SH-SY5Y (cell line): ENCODE measurements at regions not wholly inside any gene's neighbourhood (a gene's known extent, or its start where the extent isn't known, plus 50 kb on each side); places are given as distances from the start of the nearest gene placed in this dataset.

Experiments
- GATA2 ChIP-seq: IDR thresholded peaks from 2 replicates; pipeline ENCODE4 v1.6.1; 2011; ENCODE audit warnings: mild to moderate bottlenecking, low read depth, low read length
- GATA3 ChIP-seq: IDR thresholded peaks from 2 replicates; pipeline ENCODE4 v1.6.1; 2011; ENCODE audit warnings: low read depth, mild to moderate bottlenecking, low read length, moderate library complexity

GRCh38 chr7:94161476-94161875 lies 157.3 kb upstream of the BET1 start:
- TF ChIP-seq GATA2 = no peak
- no peak for TF ChIP-seq GATA3
